B cell (primary cell): ENCODE measurements at regions not wholly inside any gene's neighbourhood (a gene's known extent, or its start where the extent isn't known, plus 50 kb on each side); places are given as distances from the start of the nearest gene placed in this dataset.
"Not testable (repeated sequence)": the region's sequence is repeated elsewhere in the genome, so short reads cannot be mapped to it uniquely, and the experiment has no call there.

Experiments
- ATAC-seq: fragments of 200-7000 bp; cut with Tn5 transposase; one replicate; pipeline ENCODE4 v1.10.0; 2021; ENCODE audit warnings: low read depth, mild to moderate bottlenecking, moderate number of reproducible peaks, moderate library complexity
- CTCF ChIA-PET: fragments of 350-600 bp; sonication (Branson Sonifier 250); formaldehyde crosslinking; loops from one replicate; lab custom pipeline; 2021; ENCODE audit warnings: antibody characterized with exemption, inconsistent platforms; lab: Charles Lee
- POLR2A ChIA-PET: fragments of 350-600 bp; sonication (Branson Sonifier 250); formaldehyde crosslinking; loops from one replicate; lab custom pipeline; 2021; ENCODE audit warnings: antibody characterized with exemption; lab: Charles Lee
- DNase-seq: peaks from one replicate; pipeline ENCODE4 v3.0.0; 2013
- H2AFZ ChIP-seq: 2 replicates; pipeline ENCODE4 v1.6.1; 2012; ENCODE audit warnings: mild to moderate bottlenecking, low read depth, low read length; ENCODE audit not compliant: insufficient read depth, poor library complexity, severe bottlenecking
- H3K27ac ChIP-seq, 2 donors: 1 replicate in 1 of 2; 2 replicates in 1 of 2; pipeline ENCODE4 v1.5.1; 2012 to 2013; ENCODE audit warnings: low read length in 2 of 2, mild to moderate bottlenecking in 2 of 2, moderate library complexity in 1 of 2
- H3K27me3 ChIP-seq, 4 experiments: fragments of 200-600 bp in 1 of 4; sonication (generic) in 1 of 4; replicated peaks in 1 of 4; 1 replicate in 2 of 4; 2 replicates in 2 of 4; pipeline versions ENCODE4 v1.6.1 to v1.7.0; 2013 to 2016; ENCODE audit warnings: low read length in 3 of 4, mild to moderate bottlenecking in 2 of 4, mixed read lengths in 1 of 4, moderate library complexity in 1 of 4; ENCODE audit not compliant: insufficient read depth in 4 of 4, control insufficient read depth in 3 of 4; ENCODE audit errors: control extremely low read depth in 1 of 4
- H3K36me3 ChIP-seq, 2 experiments: replicated peaks in 1 of 2; 1 replicate in 1 of 2; 2 replicates in 1 of 2; pipeline versions ENCODE4 v1.6.1 to v1.7.1; 2013; ENCODE audit warnings: low read length in 1 of 2; ENCODE audit not compliant: insufficient read depth in 2 of 2, control insufficient read depth in 1 of 2; ENCODE audit errors: control extremely low read depth in 1 of 2, extremely low read depth in 1 of 2
- H3K4me1 ChIP-seq, 2 donors: fragments of 200-600 bp in 1 of 2; sonication (generic) in 1 of 2; 1 replicate in 1 of 2; 2 replicates in 1 of 2; pipeline versions ENCODE4 v1.5.1 to v1.6.1; 2013 to 2017; ENCODE audit warnings: low read length in 2 of 2; ENCODE audit not compliant: control insufficient read depth in 2 of 2, insufficient read depth in 2 of 2
- H3K4me2 ChIP-seq: replicated peaks from 2 replicates; pipeline ENCODE3; 2012; ENCODE audit warnings: mild to moderate bottlenecking, low read depth, low read length; ENCODE audit not compliant: poor library complexity, severe bottlenecking
- H3K4me3 ChIP-seq, 5 experiments: fragments of 200-600 bp in 1 of 5; sonication (generic) in 1 of 5; 1 replicate in 3 of 5; 2 replicates in 2 of 5; pipeline versions ENCODE4 v1.5.1 to v1.7.0; 2011 to 2016; ENCODE audit warnings: low read length in 4 of 5, mild to moderate bottlenecking in 4 of 5, low read depth in 2 of 5, control low read depth in 1 of 5, moderate library complexity in 1 of 5; ENCODE audit not compliant: insufficient read depth in 1 of 5; ENCODE audit errors: control extremely low read depth in 1 of 5, extremely low read depth in 1 of 5
- H3K79me2 ChIP-seq: fragments of 200-600 bp; sonication (generic); one replicate; pipeline ENCODE4 v1.6.0; 2016; ENCODE audit warnings: low read length; ENCODE audit not compliant: control insufficient read depth, insufficient read depth
- H3K9ac ChIP-seq: fragments of 200-600 bp; sonication (generic); 2 replicates; pipeline ENCODE4 v1.6.1; 2017; ENCODE audit warnings: mild to moderate bottlenecking, low read length, moderate library complexity
- H3K9me3 ChIP-seq, 3 donors: one replicate each; pipeline versions ENCODE4 v1.6.1 to v1.7.1; 2013; ENCODE audit warnings: low read length in 2 of 3; ENCODE audit not compliant: control insufficient read depth in 2 of 3, insufficient read depth in 1 of 3; ENCODE audit errors: control extremely low read depth in 1 of 3
- H4K20me1 ChIP-seq: 2 replicates; pipeline ENCODE4 v1.6.0; 2012; ENCODE audit warnings: mild to moderate bottlenecking, low read length; ENCODE audit not compliant: insufficient read depth, control insufficient read depth, poor library complexity, severe bottlenecking
- H3K27ac Mint-ChIP-seq: one replicate; pipeline ENCODE4 v1.8.0; 2021; ENCODE audit warnings: mixed read lengths
- H3K27me3 Mint-ChIP-seq: one replicate; pipeline ENCODE4 v1.8.0; 2021; ENCODE audit warnings: mixed read lengths
- H3K4me1 Mint-ChIP-seq: one replicate; pipeline ENCODE4 v1.8.0; 2021; ENCODE audit warnings: mixed read lengths
- H3K4me3 Mint-ChIP-seq: one replicate; pipeline ENCODE4 v1.8.0; 2021; ENCODE audit warnings: mixed read lengths
- H3K9me3 Mint-ChIP-seq: one replicate; pipeline ENCODE4 v1.8.0; 2022; ENCODE audit warnings: mixed read lengths; ENCODE audit not compliant: insufficient read depth
- CTCF ChIP-seq: fragments of 200-600 bp; IDR thresholded peaks from one replicate; pipeline ENCODE4 v1.8.0; 2022; ENCODE audit warnings: antibody characterized with exemption, mild to moderate bottlenecking
- EZH2 ChIP-seq: IDR thresholded peaks from 2 replicates; pipeline ENCODE4 v1.6.1; 2012; ENCODE audit warnings: borderline replicate concordance, low read depth, mild to moderate bottlenecking, moderate library complexity, low read length; ENCODE audit not compliant: insufficient read depth, poor library complexity, severe bottlenecking
- WGBS: methylation state at CpG from one replicate; pipeline ENCODE4 v1.1.5; 2013; ENCODE audit warnings: missing lambda C conversion rate; ENCODE audit not compliant: insufficient coverage; 5-methylcytosine and 5-hydroxymethylcytosine counted together
- intact Hi-C: fragments of 100-400 bp; cut with micrococcal nuclease; formaldehyde crosslinking; loops from one replicate; pipeline ENCODE4 v1.10.0; 2022

GRCh38 chr21:15127437-15127836 is 62.6 kb upstream of the NRIP1 start:
- Mint-ChIP-seq H3K4me3 (no peak overlapping the region), H3K27ac (no peak overlapping the region), H3K4me1 (peaks cover 18% of the 10 kb centered on the region), H3K9me3 (no peaks in the 10 kb centered on the region), H3K27me3 (peaks cover under 1% of the 10 kb centered on the region)
- Histone ChIP-seq H3K27me3 (no peaks in the 10 kb centered on the region), H3K9ac (no peak overlapping the region), H4K20me1 (no peaks in the 10 kb centered on the region), H2AFZ (no peak overlapping the region), H3K36me3 (no peaks in the 10 kb centered on the region), H3K79me2 (no peaks in the 10 kb centered on the region), H3K27ac (no peak overlapping the region), H3K9me3 (no peaks in the 10 kb centered on the region), H3K4me1 (peaks cover 15 to 20% of the 10 kb centered on the region in 2 donors), H3K4me3 (no peak overlapping the region), H3K4me2 (no peak overlapping the region)
- no peak for TF ChIP-seq CTCF
- no peak for TF ChIP-seq EZH2
- intact Hi-C loops = no loop called here
- ChIA-PET POLR2A (no interaction called here), CTCF (no interaction called here)
- ATAC-seq (no peak), DNase-seq (no peak)

- ATAC-seq = peak; percentile 57
- peak overlapping the region; percentile 17 for H3K27ac Mint-ChIP-seq
- Histone ChIP-seq H3K27me3 (no peaks in the 10 kb centered on the region), H3K4me1 (peaks cover 15 to 20% of the 10 kb centered on the region in 2 donors), H3K27ac (no peak overlapping the region), H3K4me3 (no peak overlapping the region), H3K79me2 (no peaks in the 10 kb centered on the region), H3K36me3 (no peaks in the 10 kb centered on the region), H2AFZ (no peak overlapping the region), H3K4me2 (peak overlapping the region; percentile 17), H4K20me1 (no peaks in the 10 kb centered on the region), H3K9ac (no peak overlapping the region), H3K9me3 (no peaks in the 10 kb centered on the region)
- TF ChIP-seq EZH2 (no peak), CTCF (no peak)
- DNase-seq = peak; percentile 40
- ChIA-PET CTCF (no interaction called here), POLR2A (no interaction called here)
- peak overlapping the region; percentile 38 for H3K4me3 Mint-ChIP-seq
- no peaks in the 10 kb centered on the region for H3K9me3 Mint-ChIP-seq
- H3K4me1 Mint-ChIP-seq = peaks cover 18% of the 10 kb centered on the region
- peaks cover 7% of the 10 kb centered on the region for H3K27me3 Mint-ChIP-seq
- intact Hi-C loops = no loop called here
- no CpG with 5 or more reads among the region's 1 CpG for WGBS
These were observed 63.5 kb upstream of the NRIP1 start for GRCh38 chr21:15128267-15128666.

GRCh38 chr21:15128714-15129113 is 63.9 kb upstream of the NRIP1 start:
- Mint-ChIP-seq H3K4me3 (peak overlapping the region; percentile 38), H3K27ac (peak overlapping the region; percentile 17), H3K4me1 (peaks cover 18% of the 10 kb centered on the region)
- ATAC-seq = peak; percentile 39
- H3K9me3 Mint-ChIP-seq, H3K9me3 ChIP-seq, H3K27ac ChIP-seq, H3K27me3 ChIP-seq, CTCF ChIA-PET, H3K79me2 ChIP-seq, H2AFZ ChIP-seq, intact Hi-C loops, H3K36me3 ChIP-seq, H3K27me3 Mint-ChIP-seq, H3K4me3 ChIP-seq, POLR2A ChIA-PET, H3K9ac ChIP-seq, H4K20me1 ChIP-seq: not testable (repeated sequence)
- DNase-seq = peak; percentile 40
- peak overlapping the region; percentile 17 for H3K4me2 ChIP-seq
- peaks cover 15 to 20% of the 10 kb centered on the region in 2 donors for H3K4me1 ChIP-seq
